SU-DHL-6 (cell line): ENCODE measurements at regions not wholly inside any gene's neighbourhood (a gene's known extent, or its start where the extent isn't known, plus 50 kb on each side); places are given as distances from the start of the nearest gene placed in this dataset.

Source experiments
- H2AFZ ChIP-seq: fragments of 200-600 bp; sonication (generic); 2 replicates; pipeline ENCODE4 v1.6.1; 2014; ENCODE audit warnings: low read depth, mild to moderate bottlenecking, moderate library complexity, mixed read lengths, antibody characterized with exemption, low read length; ENCODE audit not compliant: severe bottlenecking
- H3F3A ChIP-seq: fragments of 200-600 bp; shearing (Covaris generic); 2 replicates; pipeline ENCODE4 v1.6.0; 2016; ENCODE audit warnings: antibody characterized with exemption, mild to moderate bottlenecking; ENCODE audit not compliant: insufficient read depth
- H3K27ac ChIP-seq: fragments of 200-600 bp; sonication (generic); 2 replicates; pipeline ENCODE4 v1.5.1; 2016; ENCODE audit warnings: low read depth, mild to moderate bottlenecking, low read length, moderate library complexity, mixed read lengths
- H3K27me3 ChIP-seq: fragments of 200-600 bp; sonication (generic), shearing (Covaris generic); 2 replicates; pipeline ENCODE4 v1.6.0; 2014; ENCODE audit warnings: mild to moderate bottlenecking, low read length
- H3K36me3 ChIP-seq: fragments of 200-600 bp; sonication (generic); 2 replicates; pipeline ENCODE4 v1.6.1; 2014; ENCODE audit warnings: mild to moderate bottlenecking, low read length, mixed read lengths
- H3K4me2 ChIP-seq: fragments of 300-600, 200-600 bp; shearing (Covaris generic), sonication (generic); 2 replicates; pipeline ENCODE4 v1.6.0; 2014; ENCODE audit warnings: low read length, low read depth, mild to moderate bottlenecking; ENCODE audit not compliant: poor library complexity, severe bottlenecking
- H3K4me3 ChIP-seq: fragments of 200-600 bp; sonication (generic); 2 replicates; pipeline ENCODE4 v1.5.1; 2014; ENCODE audit warnings: antibody characterized with exemption, low read length, mild to moderate bottlenecking, mixed read lengths; ENCODE audit not compliant: insufficient read depth, poor library complexity, severe bottlenecking
- H3K79me2 ChIP-seq: fragments of 200-600 bp; sonication (generic); 2 replicates; pipeline ENCODE4 v1.6.1; 2014; ENCODE audit warnings: mild to moderate bottlenecking, low read length, moderate library complexity; ENCODE audit not compliant: insufficient read depth
- H3K9ac ChIP-seq: fragments of 200-600 bp; sonication (generic); 2 replicates; pipeline ENCODE4 v1.7.0; 2014; ENCODE audit warnings: mild to moderate bottlenecking, low read length
- H3K9me2 ChIP-seq: fragments of 200-600 bp; sonication (generic); replicated peaks from 2 replicates; pipeline ENCODE4 v1.6.1; 2014; ENCODE audit warnings: low read length; ENCODE audit not compliant: insufficient read depth
- H3K9me3 ChIP-seq: fragments of 200-600 bp; sonication (generic); 2 replicates; pipeline ENCODE4 v1.6.1; 2014; ENCODE audit warnings: low read length, mixed read lengths; ENCODE audit not compliant: insufficient read depth
- H4K20me1 ChIP-seq: fragments of 200-600 bp; sonication (generic); 2 replicates; pipeline ENCODE4 v1.6.1; 2014; ENCODE audit warnings: low read depth, mild to moderate bottlenecking, antibody characterized with exemption, low read length, moderate library complexity, mixed read lengths
- CTCF ChIP-seq: fragments of 200-600 bp; sonication (generic); IDR thresholded peaks from one replicate; pipeline ENCODE4 v1.5.1; 2017; ENCODE audit warnings: antibody characterized with exemption, mild to moderate bottlenecking, low read length, moderate library complexity; ENCODE audit not compliant: insufficient read depth, poor library complexity, severe bottlenecking
- EZH2phosphoT487 ChIP-seq: fragments of 200-600 bp; sonication (generic), shearing (Covaris generic); conservative IDR thresholded peaks from 2 replicates; pipeline ENCODE4 v1.6.1; 2018; ENCODE audit warnings: mild to moderate bottlenecking, antibody characterized with exemption, low read length, moderate library complexity, mixed read lengths

DNA sequence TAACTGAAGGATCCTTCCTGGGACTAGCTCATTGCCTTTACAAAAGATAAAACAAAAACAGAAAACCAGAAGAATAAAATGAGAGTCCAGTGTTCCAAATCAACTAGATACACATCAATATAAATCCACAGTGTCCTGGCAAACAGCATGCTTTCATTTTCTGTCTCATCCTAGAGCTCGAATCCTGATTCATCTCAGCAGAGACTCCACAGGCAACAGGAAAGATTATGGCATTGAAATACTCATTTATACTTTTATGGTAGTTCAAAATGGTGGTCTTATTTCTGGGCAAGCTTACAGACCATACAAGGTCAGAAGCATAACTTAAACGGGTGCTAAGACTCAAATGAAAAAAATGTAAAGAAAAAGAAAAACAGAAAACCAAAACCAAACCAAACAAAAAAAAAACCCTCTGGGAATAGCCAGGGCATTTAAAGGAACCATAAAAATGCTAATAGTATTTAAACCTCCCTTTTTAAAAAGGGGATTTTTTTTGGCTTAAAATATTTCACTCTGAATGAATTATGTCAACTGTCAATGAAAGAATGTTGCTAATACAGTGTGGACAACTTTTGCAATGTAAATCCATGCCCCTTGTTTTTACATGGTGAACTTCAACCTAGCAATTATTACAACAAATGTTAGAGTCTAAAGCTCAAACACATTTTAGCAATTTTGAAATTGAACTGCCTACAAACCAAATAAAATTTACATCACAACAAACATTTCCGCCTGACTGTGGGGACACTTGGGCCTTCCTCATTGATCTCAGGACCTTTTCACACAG is 57.9 kb downstream of the GPR101 start:
- H4K20me1 ChIP-seq: no peaks in the 10 kb centered on the region
- no peaks in the 10 kb centered on the region for H3K36me3 ChIP-seq
- H2AFZ ChIP-seq: no peak overlapping the region
- no peak overlapping the region for H3K4me2 ChIP-seq
- H3K27me3 ChIP-seq: no peaks in the 10 kb centered on the region
- no peak overlapping the region for H3K4me3 ChIP-seq
- H3K9ac ChIP-seq: no peak overlapping the region
- H3K79me2 ChIP-seq: no peaks in the 10 kb centered on the region
- H3K27ac ChIP-seq: no peak overlapping the region
- no peaks in the 10 kb centered on the region for H3F3A ChIP-seq
- no peaks in the 10 kb centered on the region for H3K9me2 ChIP-seq
- TF ChIP-seq EZH2phosphoT487 (no peak), CTCF (no peak)
- H3K9me3 ChIP-seq: no peaks in the 10 kb centered on the region

DNA sequence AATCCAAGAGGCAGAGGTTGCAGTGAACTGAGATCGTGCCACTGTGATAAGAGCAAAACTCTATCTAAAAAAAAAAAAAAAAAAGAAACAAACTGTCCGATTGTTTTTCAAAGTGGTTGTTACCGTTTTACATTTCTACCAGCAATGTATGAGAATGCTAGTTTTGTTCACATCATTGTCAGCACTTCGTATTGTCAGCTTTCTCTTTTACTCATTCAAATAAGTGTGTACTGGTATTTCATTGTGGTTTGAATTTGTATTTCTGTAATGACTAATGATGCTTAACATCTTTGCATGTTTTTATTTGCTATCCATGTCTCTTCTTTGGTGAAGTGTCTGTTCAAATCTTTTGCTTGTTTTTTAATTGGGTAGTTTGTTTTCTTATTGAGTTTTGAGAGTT is 65.8 kb downstream of the GPR101 start:
- no peak overlapping the region for H3K9ac ChIP-seq
- no peak overlapping the region for H3K4me2 ChIP-seq
- no peak overlapping the region for H3K4me3 ChIP-seq
- no peaks in the 10 kb centered on the region for H3K27me3 ChIP-seq
- no peak overlapping the region for H2AFZ ChIP-seq
- H3K9me3 ChIP-seq: no peaks in the 10 kb centered on the region
- no peak overlapping the region for H3K27ac ChIP-seq
- TF ChIP-seq CTCF: no peak
- TF ChIP-seq EZH2phosphoT487: no peak
- no peaks in the 10 kb centered on the region for H3K79me2 ChIP-seq
- H3K36me3 ChIP-seq: no peaks in the 10 kb centered on the region
- no peaks in the 10 kb centered on the region for H3F3A ChIP-seq
- no peaks in the 10 kb centered on the region for H3K9me2 ChIP-seq
- H4K20me1 ChIP-seq: no peaks in the 10 kb centered on the region

DNA sequence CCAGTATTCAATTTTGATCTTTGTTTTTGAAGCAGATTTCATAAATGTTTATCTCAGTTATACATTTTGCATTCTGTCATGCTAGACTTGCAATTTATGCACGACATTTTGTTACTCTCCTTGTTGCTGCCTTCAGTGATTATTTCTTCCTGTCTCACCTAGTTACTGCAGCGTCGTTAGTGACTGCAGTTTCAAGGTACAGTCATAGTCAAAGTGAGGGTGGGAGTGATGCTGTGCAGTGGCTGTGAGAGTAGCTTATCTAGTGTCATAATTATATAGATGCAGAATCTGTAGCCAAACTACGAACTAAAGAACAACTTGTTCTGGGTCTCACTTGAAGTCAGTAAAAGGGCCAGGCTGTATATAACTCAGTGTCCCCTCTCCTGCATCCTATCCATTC is 69.8 kb downstream of the GPR101 start:
- TF ChIP-seq EZH2phosphoT487 (no peak), CTCF (no peak)
- no peaks in the 10 kb centered on the region for H3F3A ChIP-seq
- H3K79me2 ChIP-seq: no peaks in the 10 kb centered on the region
- H3K4me2 ChIP-seq: no peak overlapping the region
- H3K9me2 ChIP-seq: no peaks in the 10 kb centered on the region
- H3K36me3 ChIP-seq: no peaks in the 10 kb centered on the region
- no peaks in the 10 kb centered on the region for H3K27me3 ChIP-seq
- H4K20me1 ChIP-seq: no peaks in the 10 kb centered on the region
- H3K27ac ChIP-seq: no peak overlapping the region
- no peak overlapping the region for H3K9ac ChIP-seq
- H2AFZ ChIP-seq: no peak overlapping the region
- H3K9me3 ChIP-seq: no peaks in the 10 kb centered on the region
- H3K4me3 ChIP-seq: no peak overlapping the region
